GM23338 (cell line): ENCODE measurements at regions not wholly inside any gene's neighbourhood (a gene's known extent, or its start where the extent isn't known, plus 50 kb on each side); places are given as distances from the start of the nearest gene placed in this dataset.

ENCODE experiments used
- ATAC-seq: fragments of 200-7000 bp; cut with Tn5 transposase; 3 replicates; pipeline ENCODE4 v1.9.1; 2020
- DNase-seq: peaks from one replicate; pipeline ENCODE4 v3.0.0-alpha.2; 2015; ENCODE audit warnings: low spot score
- H2AFZ ChIP-seq: fragments of 200-600 bp; sonication (generic); 2 replicates; pipeline ENCODE4 v1.8.0; 2016; ENCODE audit warnings: antibody characterized with exemption, mild to moderate bottlenecking, moderate library complexity
- H3F3A ChIP-seq: fragments of 200-600 bp; sonication (generic); replicated peaks from 2 replicates; pipeline ENCODE4 v1.8.0; 2017; ENCODE audit warnings: antibody characterized with exemption, mixed run types, low read depth
- H3K27ac ChIP-seq: fragments of 200-600 bp; sonication (generic); 2 replicates; pipeline ENCODE4 v1.6.1; 2016; ENCODE audit warnings: low read depth
- H3K27me3 ChIP-seq: fragments of 200-600 bp; sonication (generic); 2 replicates; pipeline ENCODE4 v1.8.0; 2016; ENCODE audit warnings: mild to moderate bottlenecking, mixed run types, moderate library complexity; ENCODE audit not compliant: insufficient read depth
- H3K36me3 ChIP-seq: fragments of 200-600 bp; sonication (generic); 2 replicates; pipeline ENCODE4 v1.8.0; 2016; ENCODE audit warnings: mild to moderate bottlenecking; ENCODE audit not compliant: insufficient read depth
- H3K4me1 ChIP-seq: fragments of 200-600 bp; sonication (generic); 2 replicates; pipeline ENCODE4 v1.8.0; 2016; ENCODE audit warnings: mild to moderate bottlenecking, moderate library complexity; ENCODE audit not compliant: insufficient read depth
- H3K4me2 ChIP-seq: fragments of 200-600 bp; sonication (generic); 2 replicates; pipeline ENCODE4 v1.7.1; 2017; ENCODE audit warnings: mixed run types
- H3K4me3 ChIP-seq: fragments of 200-600 bp; sonication (generic); 2 replicates; pipeline ENCODE4 v1.6.1; 2016; ENCODE audit warnings: mixed run types
- H3K79me2 ChIP-seq: fragments of 200-600 bp; sonication (generic); replicated peaks from 2 replicates; pipeline ENCODE4 v1.8.0; 2017; ENCODE audit warnings: mild to moderate bottlenecking; ENCODE audit not compliant: insufficient read depth
- H3K9me2 ChIP-seq: fragments of 200-600 bp; sonication (generic); 2 replicates; pipeline ENCODE4 v1.8.0; 2017; ENCODE audit not compliant: insufficient read depth
- H4K20me1 ChIP-seq: fragments of 200-600 bp; sonication (generic); replicated peaks from 2 replicates; pipeline ENCODE4 v1.8.0; 2017; ENCODE audit warnings: mild to moderate bottlenecking; ENCODE audit not compliant: insufficient read depth
- H3K27ac Mint-ChIP-seq: 2 replicates; pipeline ENCODE4 v1.8.0; 2020; ENCODE audit warnings: inconsistent platforms, mild to moderate bottlenecking, moderate library complexity, mixed read lengths
- H3K27me3 Mint-ChIP-seq: 3 replicates; pipeline ENCODE4 v1.8.0; 2022; ENCODE audit warnings: low read depth, mild to moderate bottlenecking, moderate library complexity, mixed read lengths, inconsistent platforms; ENCODE audit not compliant: insufficient read depth, poor library complexity
- H3K36me3 Mint-ChIP-seq: 3 replicates; pipeline ENCODE4 v1.8.0; 2021; ENCODE audit warnings: low read depth, mild to moderate bottlenecking, inconsistent platforms, moderate library complexity, mixed read lengths
- H3K4me1 Mint-ChIP-seq: 3 replicates; pipeline ENCODE4 v1.8.0; 2020; ENCODE audit warnings: mild to moderate bottlenecking, inconsistent platforms, mixed read lengths
- H3K4me3 Mint-ChIP-seq: 3 replicates; pipeline ENCODE4 v1.8.0; 2021; ENCODE audit warnings: moderate library complexity, mild to moderate bottlenecking, inconsistent platforms, mixed read lengths
- H3K9me3 Mint-ChIP-seq: 3 replicates; pipeline ENCODE4 v1.8.0; 2020; ENCODE audit warnings: moderate library complexity, mild to moderate bottlenecking, inconsistent platforms, mixed read lengths
- CREB1 ChIP-seq: fragments of 250-450 bp; sonication (Bioruptor Pico); IDR thresholded peaks from 2 replicates; pipeline ENCODE4 v1.5.0; 2020; ENCODE audit warnings: low read depth, mild to moderate bottlenecking, moderate library complexity
- CTCF ChIP-seq, 2 experiments: fragments of 200-600 bp in 1 of 2; sonication (generic) in 1 of 2; conservative IDR thresholded peaks; 2 replicates each; pipeline versions ENCODE4 v1.5.1 to v1.6.1; 2016 to 2017; ENCODE audit warnings: antibody characterized with exemption in 2 of 2, low read depth in 2 of 2, mild to moderate bottlenecking in 2 of 2, moderate library complexity in 1 of 2
- EZH2 ChIP-seq: fragments of 200-600 bp; sonication (generic); IDR thresholded peaks from one replicate; pipeline ENCODE4 v1.8.0; 2017; ENCODE audit warnings: antibody characterized with exemption, mild to moderate bottlenecking, low read depth; ENCODE audit not compliant: unreplicated experiment
- EZH2phosphoT487 ChIP-seq: fragments of 200-600 bp; sonication (generic); IDR thresholded peaks from one replicate; pipeline ENCODE4 v1.8.1; 2018; ENCODE audit warnings: antibody characterized with exemption; ENCODE audit not compliant: unreplicated experiment
- JUNB ChIP-seq: IDR thresholded peaks from one replicate; pipeline ENCODE4 v1.6.1; 2016; ENCODE audit warnings: antibody characterized with exemption; ENCODE audit not compliant: unreplicated experiment
- REST ChIP-seq: IDR thresholded peaks from one replicate; pipeline ENCODE4 v1.6.1; 2018; ENCODE audit warnings: antibody characterized with exemption; ENCODE audit not compliant: unreplicated experiment
- STAT1 ChIP-seq: IDR thresholded peaks from one replicate; pipeline ENCODE4 v1.6.1; 2016; ENCODE audit warnings: antibody characterized with exemption; ENCODE audit not compliant: unreplicated experiment
- ZNF114 ChIP-seq: fragments of 250-450 bp; sonication (Bioruptor Pico); IDR thresholded peaks from 2 replicates; pipeline ENCODE4 v1.5.0; 2020; ENCODE audit warnings: mild to moderate bottlenecking, moderate library complexity
- ZNF462 ChIP-seq: fragments of 250-450 bp; sonication (Bioruptor Pico); IDR thresholded peaks from 2 replicates; pipeline ENCODE4 v1.5.0; 2020; ENCODE audit warnings: mild to moderate bottlenecking, moderate library complexity

GRCh38 chr2:41741951-41742595 lies 305.7 kb upstream of the PKDCC start:
- H3K4me2 ChIP-seq: no peak overlapping the region
- no peak overlapping the region for H3K27ac Mint-ChIP-seq
- no peaks in the 10 kb centered on the region for H3K27me3 ChIP-seq
- no peak overlapping the region for H3K4me3 Mint-ChIP-seq
- no peaks in the 10 kb centered on the region for H3F3A ChIP-seq
- TF ChIP-seq REST: no peak
- no peak for TF ChIP-seq ZNF462 (CRISPR knock-in tag)
- no peak for TF ChIP-seq JUNB
- TF ChIP-seq CTCF (conservative IDR thresholded peaks at IDR 0.05; ENCODE audit: low read depth in 2 of 2): no peak
- no peak for TF ChIP-seq EZH2
- TF ChIP-seq CREB1 (CRISPR knock-in tag): no peak
- no peak for TF ChIP-seq STAT1
- no peak for TF ChIP-seq EZH2phosphoT487
- no peak for TF ChIP-seq ZNF114 (CRISPR knock-in tag)
- no peaks in the 10 kb centered on the region for H3K4me1 ChIP-seq
- no peaks in the 10 kb centered on the region for H4K20me1 ChIP-seq
- no peak overlapping the region for H3K27ac ChIP-seq
- H2AFZ ChIP-seq: no peak overlapping the region
- peaks cover 2% of the 10 kb centered on the region for H3K27me3 Mint-ChIP-seq
- peaks cover 7% of the 10 kb centered on the region; the same call in 2 of the 3 replicates for H3K36me3 Mint-ChIP-seq
- H3K4me1 Mint-ChIP-seq: no peaks in the 10 kb centered on the region
- H3K9me3 Mint-ChIP-seq: peaks cover 20% of the 10 kb centered on the region
- 0 out of 2 replicates have a peak, but pooled peaks cover 6% of the 10 kb centered on the region for H3K36me3 ChIP-seq
- ATAC-seq (no peak), DNase-seq (no peak)
- no peak overlapping the region for H3K4me3 ChIP-seq
- no peaks in the 10 kb centered on the region for H3K9me2 ChIP-seq
- no peaks in the 10 kb centered on the region for H3K79me2 ChIP-seq
